SK-N-SH treated with all-trans-retinoic acid at 6 μM for 48 hours (cell line): ENCODE measurements at regions not wholly inside any gene's neighbourhood (a gene's known extent, or its start where the extent isn't known, plus 50 kb on each side); places are given as distances from the start of the nearest gene placed in this dataset.

Experiments
- ARNTL ChIP-seq: fragments of 450-650 bp; formaldehyde crosslinking; IDR thresholded peaks from 2 replicates; pipeline ENCODE4 v1.5.0; 2020; ENCODE audit warnings: low read depth, mild to moderate bottlenecking, moderate library complexity, borderline replicate concordance
- CREB5 ChIP-seq: fragments of 250-450 bp; sonication (Bioruptor Pico); IDR thresholded peaks from 2 replicates; pipeline ENCODE4 v1.5.1; 2020; ENCODE audit warnings: low read depth, mild to moderate bottlenecking, moderate library complexity
- CSRNP3 ChIP-seq: fragments of 250-450 bp; sonication (Bioruptor Pico); IDR thresholded peaks from 2 replicates; pipeline ENCODE4 v1.5.1; 2021; ENCODE audit warnings: mild to moderate bottlenecking, moderate library complexity
- ESRRG ChIP-seq: fragments of 250-450 bp; sonication (Bioruptor Pico); IDR thresholded peaks from 2 replicates; pipeline ENCODE4 v1.6.1; 2021; ENCODE audit warnings: mild to moderate bottlenecking
- GLIS3 ChIP-seq: fragments of 250-450 bp; sonication (Bioruptor Pico); IDR thresholded peaks from 2 replicates; pipeline ENCODE4 v1.5.0; 2020; ENCODE audit warnings: mild to moderate bottlenecking, moderate library complexity
- OSR1 ChIP-seq: fragments of 250-450 bp; sonication (Bioruptor Pico); IDR thresholded peaks from 2 replicates; pipeline ENCODE4 v1.8.0; 2022; ENCODE audit warnings: moderate library complexity, mild to moderate bottlenecking, inconsistent platforms
- PATZ1 ChIP-seq: fragments of 250-450 bp; sonication (Bioruptor Pico); IDR thresholded peaks from 2 replicates; pipeline ENCODE4 v1.8.0; 2020; ENCODE audit warnings: mild to moderate bottlenecking, moderate library complexity, borderline replicate concordance
- TCF4 ChIP-seq: fragments of 250-450 bp; sonication (Bioruptor Pico); IDR thresholded peaks from 2 replicates; pipeline ENCODE4 v1.8.0; 2021; ENCODE audit warnings: mild to moderate bottlenecking, moderate library complexity, borderline replicate concordance
- TOX ChIP-seq: fragments of 250-450 bp; sonication (Bioruptor Pico); IDR thresholded peaks from 2 replicates; pipeline ENCODE4 v1.8.0; 2021; ENCODE audit warnings: mild to moderate bottlenecking, moderate library complexity, borderline replicate concordance
- ZC3H10 ChIP-seq: fragments of 250-450 bp; sonication (Bioruptor Pico); IDR thresholded peaks from 2 replicates; pipeline ENCODE4 v1.5.1; 2021; ENCODE audit warnings: mild to moderate bottlenecking, moderate library complexity
- ZFP3 ChIP-seq: fragments of 250-450 bp; sonication (Bioruptor Pico); IDR thresholded peaks from 2 replicates; pipeline ENCODE4 v1.5.0; 2020; ENCODE audit warnings: mild to moderate bottlenecking, moderate library complexity
- ZNF8 ChIP-seq: fragments of 450-650 bp; formaldehyde crosslinking; IDR thresholded peaks from 2 replicates; pipeline ENCODE4 v1.5.0; 2020; ENCODE audit warnings: mild to moderate bottlenecking, moderate library complexity

- TF ChIP-seq ZC3H10 (CRISPR knock-in tag): no peak
- TF ChIP-seq TCF4 (CRISPR knock-in tag): no peak
- TF ChIP-seq OSR1 (CRISPR knock-in tag): no peak
- TF ChIP-seq ARNTL: no peak
- TF ChIP-seq ESRRG (CRISPR knock-in tag): no peak
- no peak for TF ChIP-seq ZFP3 (CRISPR knock-in tag)
- TF ChIP-seq TOX (CRISPR knock-in tag): no peak
- TF ChIP-seq PATZ1: no peak
- no peak for TF ChIP-seq ZNF8 (CRISPR knock-in tag)
- no peak for TF ChIP-seq CREB5
- no peak for TF ChIP-seq GLIS3 (CRISPR knock-in tag)
- no peak for TF ChIP-seq CSRNP3 (CRISPR knock-in tag)
These were observed 105.1 kb upstream of the MAP1LC3B2 start for GRCh38 chr12:116454076-116454475.
